Choroid plexus epithelial cell (primary cell): ENCODE measurements at regions not wholly inside any gene's neighbourhood (a gene's known extent, or its start where the extent isn't known, plus 50 kb on each side); places are given as distances from the start of the nearest gene placed in this dataset.

Source experiments
- DNase-seq: peaks from one replicate; pipeline ENCODE4 v3.0.0-alpha.2; 2010; ENCODE audit warnings: low read depth
- H3K4me3 ChIP-seq: 2 replicates; pipeline ENCODE4 v1.5.1; 2011; ENCODE audit warnings: low read depth, mild to moderate bottlenecking, control low read depth, low read length, moderate library complexity
- TF ChIP-seq, protein P1 (sequence below): conservative IDR thresholded peaks from 2 replicates; pipeline ENCODE4 v1.5.1; 2011; ENCODE audit warnings: low read depth, mild to moderate bottlenecking, control low read depth, inconsistent platforms, low read length, moderate library complexity

DNA sequence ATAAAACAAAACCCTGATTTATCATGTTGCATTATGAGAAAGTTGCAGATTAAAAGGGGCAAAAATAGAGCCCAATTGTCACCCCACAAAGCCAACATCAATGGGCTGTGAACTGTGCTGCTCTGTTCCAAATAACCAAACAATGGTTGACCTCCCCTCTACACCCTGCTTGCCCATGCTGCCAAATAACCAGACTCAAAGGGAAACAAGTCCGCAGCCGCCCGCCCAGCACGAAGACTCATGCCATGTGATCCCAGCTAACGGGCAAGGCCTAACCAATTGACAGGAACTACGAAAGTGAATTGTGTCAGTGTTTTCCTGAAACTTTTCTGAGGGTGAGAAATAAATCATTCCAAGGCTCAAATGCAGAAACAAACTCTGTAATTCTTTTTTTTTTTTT lies 97.9 kb upstream of the RIOK3 start:
- TF ChIP-seq, protein P1, sequence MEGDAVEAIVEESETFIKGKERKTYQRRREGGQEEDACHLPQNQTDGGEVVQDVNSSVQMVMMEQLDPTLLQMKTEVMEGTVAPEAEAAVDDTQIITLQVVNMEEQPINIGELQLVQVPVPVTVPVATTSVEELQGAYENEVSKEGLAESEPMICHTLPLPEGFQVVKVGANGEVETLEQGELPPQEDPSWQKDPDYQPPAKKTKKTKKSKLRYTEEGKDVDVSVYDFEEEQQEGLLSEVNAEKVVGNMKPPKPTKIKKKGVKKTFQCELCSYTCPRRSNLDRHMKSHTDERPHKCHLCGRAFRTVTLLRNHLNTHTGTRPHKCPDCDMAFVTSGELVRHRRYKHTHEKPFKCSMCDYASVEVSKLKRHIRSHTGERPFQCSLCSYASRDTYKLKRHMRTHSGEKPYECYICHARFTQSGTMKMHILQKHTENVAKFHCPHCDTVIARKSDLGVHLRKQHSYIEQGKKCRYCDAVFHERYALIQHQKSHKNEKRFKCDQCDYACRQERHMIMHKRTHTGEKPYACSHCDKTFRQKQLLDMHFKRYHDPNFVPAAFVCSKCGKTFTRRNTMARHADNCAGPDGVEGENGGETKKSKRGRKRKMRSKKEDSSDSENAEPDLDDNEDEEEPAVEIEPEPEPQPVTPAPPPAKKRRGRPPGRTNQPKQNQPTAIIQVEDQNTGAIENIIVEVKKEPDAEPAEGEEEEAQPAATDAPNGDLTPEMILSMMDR, result no peak
- DNase-seq, result no peak
- no peak overlapping the region for H3K4me3 ChIP-seq

DNA sequence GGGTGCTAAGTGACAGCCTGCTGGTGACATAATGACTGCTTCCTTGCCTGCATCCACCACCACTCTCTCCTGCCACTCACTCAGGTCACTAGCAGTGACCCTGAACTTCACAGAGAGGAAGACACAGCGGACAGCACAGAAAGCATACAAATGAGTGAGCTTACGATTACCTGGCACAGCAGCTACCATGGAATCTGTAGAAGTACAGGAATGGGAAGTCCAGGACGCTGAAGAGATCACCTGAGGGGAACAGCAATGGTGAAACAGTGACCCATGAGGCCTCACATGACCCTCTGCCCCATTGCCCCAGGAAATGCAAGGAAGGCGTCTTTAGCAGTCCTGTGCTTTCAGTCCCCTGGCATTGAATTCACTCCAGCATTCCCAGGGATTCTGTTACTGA lies 96.7 kb upstream of the RIOK3 start:
- H3K4me3 ChIP-seq, result no peak overlapping the region
- no peak for DNase-seq
- TF ChIP-seq, protein P1, result no peak

DNA sequence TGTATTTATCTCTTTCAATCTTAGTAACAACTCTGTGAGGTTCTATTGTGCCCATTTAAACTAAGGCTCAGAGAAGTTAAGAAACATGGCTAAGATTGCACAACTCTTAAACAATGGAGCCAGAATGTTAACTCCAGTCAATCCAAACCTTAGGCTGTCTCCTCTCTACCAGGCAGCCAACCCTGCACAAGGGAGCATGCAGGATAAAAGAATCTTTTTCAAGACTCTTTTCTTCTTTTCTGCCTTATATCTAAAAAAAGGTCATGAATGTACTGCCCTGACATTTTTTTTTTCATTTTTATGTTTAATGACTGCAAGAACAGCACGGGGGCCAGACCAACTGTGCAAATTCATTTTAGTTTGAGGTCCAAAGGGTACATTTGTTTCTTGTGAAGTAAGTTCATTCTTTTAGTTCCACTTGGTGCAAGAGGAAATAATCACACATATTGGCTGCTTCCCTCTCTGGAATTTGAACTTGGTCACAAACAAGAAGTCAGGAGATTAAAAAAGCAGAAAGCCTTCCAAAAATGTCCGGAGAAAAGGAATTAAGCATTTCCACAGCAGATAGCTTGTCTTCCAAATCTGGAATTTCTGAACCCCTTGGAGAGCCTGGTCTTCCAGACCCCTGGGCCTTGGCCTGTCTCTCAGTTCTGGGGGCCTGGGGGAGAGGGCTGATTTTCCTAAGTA lies 96.0 kb upstream of the RIOK3 start:
- DNase-seq, result peak; percentile 92
- TF ChIP-seq, protein P1, result no peak
- no peak overlapping the region for H3K4me3 ChIP-seq

DNA sequence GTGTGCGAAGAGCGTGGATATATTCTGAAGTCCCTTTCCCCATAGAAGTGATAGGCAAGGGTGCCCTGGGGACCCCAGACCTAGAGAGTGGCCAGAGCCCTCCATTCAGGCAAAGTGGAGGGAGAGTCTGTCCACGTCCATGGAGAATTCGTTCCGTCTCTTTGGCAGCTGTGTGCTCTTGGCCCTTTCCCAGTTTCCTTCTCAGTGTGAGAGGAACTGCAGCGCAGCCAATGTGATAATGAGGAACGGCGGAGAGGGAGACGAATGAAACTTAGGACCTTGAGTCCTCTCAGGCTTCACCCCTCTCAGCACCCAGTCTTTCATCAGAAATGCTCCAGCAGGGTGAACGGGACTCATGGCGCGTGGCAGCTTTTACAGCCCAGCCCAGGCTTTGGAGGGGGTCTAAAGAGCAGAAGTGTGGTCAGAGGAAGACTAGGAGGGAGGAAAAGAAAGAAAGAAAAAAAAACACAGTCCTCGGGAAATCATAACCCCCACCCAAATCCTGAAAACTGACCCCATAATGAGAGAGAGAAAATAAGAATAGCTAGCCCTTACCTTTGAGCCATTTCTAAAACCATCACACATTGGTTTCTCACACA lies 95.0 kb upstream of the RIOK3 start:
- peak; percentile 54 for DNase-seq
- TF ChIP-seq, protein P1, result no peak
- no peak overlapping the region for H3K4me3 ChIP-seq

DNA sequence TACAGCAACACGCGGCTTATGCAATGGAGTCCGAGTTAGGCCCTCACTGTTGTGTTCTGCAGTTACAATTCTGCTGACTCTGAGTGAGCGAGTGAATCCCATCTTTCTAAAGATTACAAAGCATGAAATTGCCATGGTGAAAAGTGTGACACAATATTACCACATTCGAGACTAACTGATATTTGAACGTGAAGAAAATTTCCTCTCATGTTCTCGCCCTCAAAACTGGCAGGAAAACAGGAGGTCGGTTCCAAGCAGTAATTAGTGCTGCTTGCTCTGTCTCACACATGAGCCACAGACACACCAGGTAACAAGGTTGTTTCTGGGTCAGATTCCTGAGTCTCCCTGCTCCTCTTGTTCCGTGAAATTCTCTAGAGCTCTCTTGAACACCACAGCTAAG lies 93.7 kb upstream of the RIOK3 start:
- TF ChIP-seq, protein P1, result no peak
- DNase-seq, result no peak
- H3K4me3 ChIP-seq, result no peak overlapping the region

DNA sequence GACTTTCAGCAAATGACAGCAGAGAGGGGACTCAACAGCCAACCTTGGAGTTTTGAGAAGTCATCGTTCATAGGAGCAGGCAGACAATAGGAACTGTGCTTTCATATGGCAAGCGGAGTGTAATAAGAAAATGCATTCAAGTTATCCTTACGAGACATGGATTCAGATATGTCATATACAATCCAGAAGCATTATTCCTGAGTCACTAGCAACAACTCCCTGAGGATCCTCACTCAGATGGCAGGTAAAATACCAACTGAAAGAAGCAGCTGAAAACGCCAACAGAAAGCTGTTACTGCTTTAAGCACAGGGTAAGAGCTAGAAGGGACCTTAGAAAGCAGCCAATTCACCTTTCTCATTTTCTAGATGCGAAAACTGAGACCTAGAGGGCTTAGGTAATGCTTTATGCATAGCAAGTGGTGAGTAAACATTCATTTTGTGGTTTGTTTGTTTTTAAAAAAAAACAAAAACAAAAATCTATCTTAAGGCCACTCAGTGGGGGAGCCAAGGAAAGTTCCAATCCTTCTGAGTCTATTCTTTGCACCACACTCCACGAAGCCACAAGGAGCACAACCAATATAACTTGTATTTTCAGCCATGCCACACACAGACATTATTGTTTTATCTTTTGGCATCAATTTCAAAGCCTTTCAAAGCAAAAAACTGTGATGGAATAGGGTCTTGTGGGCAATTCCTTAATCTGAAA lies 89.1 kb upstream of the RIOK3 start:
- H3K4me3 ChIP-seq, result no peak overlapping the region
- no peak for DNase-seq
- TF ChIP-seq, protein P1, result no peak
